ENCODE measurements at regions not wholly inside any gene's neighbourhood (a gene's known extent, or its start where the extent isn't known, plus 50 kb on each side); places are given as distances from the start of the nearest gene placed in this dataset.

DNA sequence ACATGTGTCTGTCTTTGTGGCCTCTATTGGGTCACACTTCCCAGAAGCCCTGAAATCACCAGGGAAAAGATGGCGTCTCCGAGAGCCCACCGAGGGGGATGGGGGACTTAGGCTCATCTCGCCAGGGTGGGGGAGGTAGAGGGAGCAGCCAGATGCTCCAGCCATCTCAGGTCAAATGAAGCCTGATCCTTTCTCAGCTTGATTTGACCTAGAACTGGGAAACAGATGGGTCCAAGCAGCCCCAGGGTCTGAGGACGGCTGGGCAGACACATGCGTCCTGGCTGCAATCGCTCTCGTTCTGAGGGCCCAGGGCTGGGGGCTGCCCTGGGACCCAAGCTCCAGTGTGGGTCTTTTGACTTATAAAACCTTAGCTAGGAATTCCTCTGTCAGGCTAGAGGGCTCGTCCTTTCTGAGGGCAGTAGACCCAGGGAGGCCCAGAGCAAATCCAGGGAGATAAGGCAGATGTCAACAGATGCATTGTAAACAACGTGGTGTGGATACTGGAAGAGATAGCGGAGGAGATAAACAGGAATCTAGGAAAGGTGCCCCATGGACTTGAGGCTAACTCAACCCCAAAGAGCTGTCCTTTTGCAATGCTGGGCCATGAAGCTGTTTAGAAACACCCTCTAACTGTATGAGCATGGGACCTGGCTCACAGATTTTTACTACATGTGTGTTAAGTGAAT is 127.7 kb downstream of the MYCN start:
- Mint-ChIP-seq H3K27ac (no peak overlapping the region), H3K27me3 (ENCODE audit: low read depth) (peaks cover 4% of the 10 kb centered on the region), H3K36me3 (ENCODE audit: insufficient read depth in 1 of 3, low read depth in 3 of 3) (peaks cover 11 to 20% (median 13%) of the 10 kb centered on the region in 3 experiments), H3K9me3 (peaks cover 20% of the 10 kb centered on the region in 2 experiments), H3K4me1 (peaks cover 19 to 25% of the 10 kb centered on the region in 2 experiments), H3K4me3 (no peak overlapping the region)
- no peak for DNase-seq
- H3K79me1 ChIP-seq (ENCODE audit: insufficient read depth, low read depth, low read length, poor library complexity, severe bottlenecking): no peaks in the 10 kb centered on the region
- no peak overlapping the region for H3K27ac ChIP-seq (ENCODE audit: insufficient read length, low read depth, low read length)
- no peaks in the 10 kb centered on the region for H3K79me2 ChIP-seq (ENCODE audit: insufficient read depth, low read length)
- H3K56ac ChIP-seq (ENCODE audit: insufficient read length, low read depth, low read length): no peak overlapping the region
- peaks cover 11% of the 10 kb centered on the region for H3K9me3 ChIP-seq (ENCODE audit: control insufficient read depth, low read depth, low read length)
- no peak overlapping the region for H2AK5ac ChIP-seq (ENCODE audit: insufficient read length, low read length)
- no peak overlapping the region for H3K18ac ChIP-seq (ENCODE audit: insufficient read length, low read depth, low read length)
- no peak overlapping the region for H3K14ac ChIP-seq (ENCODE audit: insufficient read depth, low read length)
- no peak overlapping the region for H2BK5ac ChIP-seq (ENCODE audit: insufficient read length, low read length)
- TF ChIP-seq, protein P1, sequence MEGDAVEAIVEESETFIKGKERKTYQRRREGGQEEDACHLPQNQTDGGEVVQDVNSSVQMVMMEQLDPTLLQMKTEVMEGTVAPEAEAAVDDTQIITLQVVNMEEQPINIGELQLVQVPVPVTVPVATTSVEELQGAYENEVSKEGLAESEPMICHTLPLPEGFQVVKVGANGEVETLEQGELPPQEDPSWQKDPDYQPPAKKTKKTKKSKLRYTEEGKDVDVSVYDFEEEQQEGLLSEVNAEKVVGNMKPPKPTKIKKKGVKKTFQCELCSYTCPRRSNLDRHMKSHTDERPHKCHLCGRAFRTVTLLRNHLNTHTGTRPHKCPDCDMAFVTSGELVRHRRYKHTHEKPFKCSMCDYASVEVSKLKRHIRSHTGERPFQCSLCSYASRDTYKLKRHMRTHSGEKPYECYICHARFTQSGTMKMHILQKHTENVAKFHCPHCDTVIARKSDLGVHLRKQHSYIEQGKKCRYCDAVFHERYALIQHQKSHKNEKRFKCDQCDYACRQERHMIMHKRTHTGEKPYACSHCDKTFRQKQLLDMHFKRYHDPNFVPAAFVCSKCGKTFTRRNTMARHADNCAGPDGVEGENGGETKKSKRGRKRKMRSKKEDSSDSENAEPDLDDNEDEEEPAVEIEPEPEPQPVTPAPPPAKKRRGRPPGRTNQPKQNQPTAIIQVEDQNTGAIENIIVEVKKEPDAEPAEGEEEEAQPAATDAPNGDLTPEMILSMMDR (conservative IDR thresholded peaks at IDR 0.05): no peak
- peaks cover 4% of the 10 kb centered on the region; the same call in 1 of the 2 replicates for H3K4me1 ChIP-seq (ENCODE audit: insufficient read depth, low read length)
- H2BK120ac ChIP-seq (ENCODE audit: low read depth, low read length, poor library complexity, severe bottlenecking): no peak overlapping the region
- WGBS (ENCODE audit: extremely low coverage, insufficient read length, low lambda C conversion rate): no CpG with 5 or more reads among the region's 11 CpGs
- H3K4me2 ChIP-seq (ENCODE audit: insufficient read depth, insufficient read length, low read length): no peak overlapping the region
- no peaks in the 10 kb centered on the region for H4K20me1 ChIP-seq (ENCODE audit: control insufficient read depth, insufficient read depth, insufficient read length)
- no peak overlapping the region for H3K9ac ChIP-seq (ENCODE audit: extremely low read depth, insufficient read length, low read length)
- no peak overlapping the region for H4K91ac ChIP-seq (ENCODE audit: insufficient read length, low read depth, low read length)
- H3T11ph ChIP-seq (ENCODE audit: low read length): no peak overlapping the region
- H4K5ac ChIP-seq (ENCODE audit: insufficient read length, low read depth, low read length): no peak overlapping the region
- no peaks in the 10 kb centered on the region; the same call in 1 of the 2 replicates for H3K27me3 ChIP-seq (ENCODE audit: insufficient read depth, low read length)
- H2AFZ ChIP-seq (ENCODE audit: low read length): no peak overlapping the region
- H3K4ac ChIP-seq (ENCODE audit: low read depth, low read length): no peak overlapping the region
- H4K8ac ChIP-seq (replicated peaks; ENCODE audit: insufficient read length, low read depth, low read length): no peak overlapping the region
- H2BK20ac ChIP-seq (ENCODE audit: low read depth, low read length, poor library complexity, severe bottlenecking): no peak overlapping the region
- no peak overlapping the region for H3K23ac ChIP-seq (ENCODE audit: insufficient read length, low read depth, low read length)
- H2BK12ac ChIP-seq (ENCODE audit: insufficient read length, low read depth, low read length): no peak overlapping the region
- no peaks in the 10 kb centered on the region for H3K23me2 ChIP-seq (ENCODE audit: insufficient read length, low read depth, low read length, poor library complexity, severe bottlenecking)
- no peak overlapping the region for H2BK15ac ChIP-seq (ENCODE audit: low read depth, low read length)

All from H9 (cell line).